Keratinocyte (primary cell): ENCODE measurements at regions not wholly inside any gene's neighbourhood (a gene's known extent, or its start where the extent isn't known, plus 50 kb on each side); places are given as distances from the start of the nearest gene placed in this dataset.

Experiments
- DNase-seq: peaks from one replicate; pipeline ENCODE4 v3.0.0-alpha.2; 2011; ENCODE audit warnings: low read depth, missing footprints, low spot score
- FAIRE-seq: peaks from 2 replicates; lab custom pipeline; 2011; peaks lifted over from hg19 to GRCh38; lab: Jason Lieb, UNC
- H2AFZ ChIP-seq: 2 replicates; pipeline ENCODE4 v1.6.0; 2012; ENCODE audit warnings: low read length, control low read depth, inconsistent platforms; ENCODE audit not compliant: control insufficient read depth
- H3K27ac ChIP-seq: 2 replicates; pipeline ENCODE4 v1.5.1; 2011; ENCODE audit warnings: low read length; ENCODE audit not compliant: control insufficient read depth, insufficient read depth
- H3K27me3 ChIP-seq: 3 replicates; pipeline ENCODE4 v1.6.0; 2011; ENCODE audit warnings: low read length; ENCODE audit not compliant: control insufficient read depth, insufficient read depth; ENCODE audit errors: extremely low read depth
- H3K36me3 ChIP-seq, 2 experiments: 2 replicates in 1 of 2; 3 replicates in 1 of 2; pipeline ENCODE4 v1.5.1; 2011; ENCODE audit warnings: low read length in 2 of 2, mild to moderate bottlenecking in 1 of 2; ENCODE audit not compliant: control insufficient read depth in 2 of 2, insufficient read depth in 2 of 2; ENCODE audit errors: extremely low read depth in 1 of 2
- H3K4me1 ChIP-seq: 3 replicates; pipeline ENCODE4 v1.5.1; 2011; ENCODE audit warnings: low read length; ENCODE audit not compliant: control insufficient read depth, insufficient read depth; ENCODE audit errors: extremely low read depth
- H3K4me2 ChIP-seq: 3 replicates; pipeline ENCODE4 v1.6.0; 2011; ENCODE audit warnings: low read depth, low read length; ENCODE audit not compliant: control insufficient read depth, insufficient read depth; ENCODE audit errors: extremely low read depth
- H3K4me3 ChIP-seq, 3 experiments: fragments of 200-600 bp in 1 of 3; sonication (generic) in 1 of 3; 2 replicates in 2 of 3; 3 replicates in 1 of 3; pipeline ENCODE4 v1.5.1; 2011 to 2016; ENCODE audit warnings: low read length in 3 of 3, mild to moderate bottlenecking in 3 of 3, control low read depth in 2 of 3, inconsistent platforms in 1 of 3, low read depth in 1 of 3, mixed read lengths in 1 of 3, mixed run types in 1 of 3, moderate library complexity in 1 of 3; ENCODE audit not compliant: control insufficient read depth in 2 of 3, insufficient read depth in 2 of 3; ENCODE audit errors: extremely low read depth in 1 of 3
- H3K79me2 ChIP-seq: 2 replicates; pipeline ENCODE4 v1.6.0; 2012; ENCODE audit warnings: low read length; ENCODE audit not compliant: control insufficient read depth, insufficient read depth
- H3K9ac ChIP-seq: 3 replicates; pipeline ENCODE4 v1.6.0; 2011; ENCODE audit warnings: low read length; ENCODE audit not compliant: control insufficient read depth, insufficient read depth; ENCODE audit errors: extremely low read depth
- H3K9me1 ChIP-seq: 3 replicates; pipeline ENCODE4 v1.6.0; 2011; ENCODE audit warnings: low read length; ENCODE audit not compliant: control insufficient read depth, insufficient read depth; ENCODE audit errors: extremely low read depth
- H3K9me3 ChIP-seq: 2 replicates; pipeline ENCODE4 v1.5.1; 2012; ENCODE audit warnings: low read depth, low read length; ENCODE audit not compliant: control insufficient read depth
- H4K20me1 ChIP-seq: 3 replicates; pipeline ENCODE4 v1.6.0; 2011; ENCODE audit warnings: low read length; ENCODE audit not compliant: control insufficient read depth, insufficient read depth; ENCODE audit errors: extremely low read depth
- CTCF ChIP-seq, 3 experiments: IDR thresholded peaks in 1 of 3; conservative IDR thresholded peaks in 1 of 3; optimal IDR thresholded peaks in 1 of 3; 2 replicates in 2 of 3; 3 replicates in 1 of 3; pipeline versions ENCODE3 to v1.5.1; 2011; ENCODE audit warnings: low read length in 3 of 3, mild to moderate bottlenecking in 3 of 3, moderate library complexity in 2 of 3, control low read depth in 1 of 3, inconsistent platforms in 1 of 3; ENCODE audit not compliant: insufficient read depth in 2 of 3; ENCODE audit errors: extremely low read depth in 1 of 3
- EZH2 ChIP-seq: IDR thresholded peaks from one replicate; pipeline ENCODE4 v1.6.1; 2012; ENCODE audit warnings: inconsistent platforms, mild to moderate bottlenecking, low read length, moderate library complexity
- dilution Hi-C: fragments of 300-500 bp; cut with MboI; formaldehyde crosslinking; loops from one replicate; pipeline ENCODE4 v1.7.0; 2020; ENCODE audit warnings: low sequenced_read_pairs; ENCODE audit not compliant: extremely low pct_ligation_motif_present

GRCh38 chr3:71936681-71937080 lies 151.7 kb upstream of the PROK2 start:
- FAIRE-seq, result no peak
- Histone ChIP-seq H3K9ac (no peak overlapping the region), H3K79me2 (no peaks in the 10 kb centered on the region), H3K4me1 (no peaks in the 10 kb centered on the region), H3K9me1 (no peaks in the 10 kb centered on the region), H2AFZ (no peak overlapping the region), H4K20me1 (no peaks in the 10 kb centered on the region), H3K9me3 (no peaks in the 10 kb centered on the region), H3K27me3 (peaks cover 10% of the 10 kb centered on the region), H3K36me3 (no peaks in the 10 kb centered on the region), H3K4me2 (no peak overlapping the region), H3K27ac (no peak overlapping the region), H3K4me3 (no peak overlapping the region)
- DNase-seq, result no peak
- dilution Hi-C loops, result no loop called here
- TF ChIP-seq EZH2 (no peak), CTCF (optimal IDR thresholded peaks at IDR 0.05 in 1 of 3, IDR thresholded peaks at IDR 0.05 in 1 of 3, conservative IDR thresholded peaks at IDR 0.05 in 1 of 3; ENCODE audit: extremely low read depth in 1 of 3, insufficient read depth in 2 of 3, low read length in 3 of 3) (no peak)

- no peaks in the 10 kb centered on the region for H3K79me2 ChIP-seq
- TF ChIP-seq EZH2 (no peak), CTCF (optimal IDR thresholded peaks at IDR 0.05 in 1 of 3, IDR thresholded peaks at IDR 0.05 in 1 of 3, conservative IDR thresholded peaks at IDR 0.05 in 1 of 3; ENCODE audit: extremely low read depth in 1 of 3, insufficient read depth in 2 of 3, low read length in 3 of 3) (no peak)
- no peak overlapping the region for H3K4me2 ChIP-seq
- no peak overlapping the region for H3K4me3 ChIP-seq
- H3K27ac ChIP-seq, result no peak overlapping the region
- H3K27me3 ChIP-seq, result peaks cover 10% of the 10 kb centered on the region
- no peak for FAIRE-seq
- H3K36me3 ChIP-seq, result no peaks in the 10 kb centered on the region
- H4K20me1 ChIP-seq, result no peaks in the 10 kb centered on the region
- no peak overlapping the region for H3K9ac ChIP-seq
- no peaks in the 10 kb centered on the region for H3K9me3 ChIP-seq
- peaks cover 2% of the 10 kb centered on the region for H3K9me1 ChIP-seq
- no peaks in the 10 kb centered on the region for H3K4me1 ChIP-seq
- dilution Hi-C loops, result no loop called here
- no peak overlapping the region for H2AFZ ChIP-seq
- DNase-seq, result no peak
These were observed 149.7 kb upstream of the PROK2 start for GRCh38 chr3:71934520-71935270.
